IMR-90 (cell line): ENCODE measurements at regions not wholly inside any gene's neighbourhood (a gene's known extent, or its start where the extent isn't known, plus 50 kb on each side); places are given as distances from the start of the nearest gene placed in this dataset.

Source experiments
- ATAC-seq: fragments of 200-7000 bp; cut with Tn5 transposase; 2 replicates; pipeline ENCODE4 v1.9.1; 2020; ENCODE audit warnings: low read depth, mild to moderate bottlenecking, moderate library complexity
- BruUV-seq: library from RNA; stranded (reverse); fragments of 400-500 nt; replicated peaks from 2 replicates; lab custom pipeline; 2021; lab: Mats Ljungman, UMichigan
- CTCF ChIA-PET: fragments of 300-600 bp; formaldehyde crosslinking; extraction: SDS; loops from one replicate; lab custom pipeline; 2021; ENCODE audit warnings: antibody characterized with exemption; lab: Yijun Ruan, JAX
- POLR2A ChIA-PET: fragments of 300-600 bp; sonication (Branson Sonifier 250); formaldehyde crosslinking; loops from one replicate; lab custom pipeline; 2022; ENCODE audit warnings: antibody characterized with exemption; ENCODE audit not compliant: unreplicated experiment; lab: Charles Lee
- DNase-seq: peaks from one replicate; pipeline ENCODE4 v3.0.0; 2013
- H2AFZ ChIP-seq: replicated peaks from 2 replicates; pipeline ENCODE3; 2013; ENCODE audit warnings: low read length, mild to moderate bottlenecking; ENCODE audit not compliant: poor library complexity
- H2AK5ac ChIP-seq: 2 replicates; pipeline ENCODE4 v1.6.1; 2013; ENCODE audit warnings: low read depth, low read length, inconsistent platforms
- H2AK9ac ChIP-seq: replicated peaks from 2 replicates; pipeline ENCODE3; 2013; ENCODE audit warnings: mild to moderate bottlenecking, low read depth, low read length, moderate library complexity; ENCODE audit not compliant: poor library complexity
- H2BK120ac ChIP-seq: 2 replicates; pipeline ENCODE4 v1.6.1; 2013; ENCODE audit warnings: low read depth, low read length, inconsistent platforms
- H2BK15ac ChIP-seq: 3 replicates; pipeline ENCODE4 v1.6.1; 2013; ENCODE audit warnings: low read depth, low read length, inconsistent platforms
- H2BK20ac ChIP-seq: 2 replicates; pipeline ENCODE4 v1.6.1; 2013; ENCODE audit warnings: low read depth, mild to moderate bottlenecking, inconsistent platforms, low read length, moderate library complexity
- H2BK5ac ChIP-seq: 2 replicates; pipeline ENCODE4 v1.6.1; 2013; ENCODE audit warnings: mild to moderate bottlenecking, low read depth, low read length, inconsistent platforms; ENCODE audit not compliant: poor library complexity, severe bottlenecking
- H3K14ac ChIP-seq: replicated peaks from 2 replicates; pipeline ENCODE4 v1.6.1; 2013; ENCODE audit warnings: low read depth, low read length, inconsistent platforms
- H3K18ac ChIP-seq: 2 replicates; pipeline ENCODE4 v1.6.1; 2013; ENCODE audit warnings: low read depth, low read length, control low read depth
- H3K23ac ChIP-seq: 2 replicates; pipeline ENCODE4 v1.6.1; 2013; ENCODE audit warnings: low read depth, low read length, inconsistent platforms
- H3K27ac ChIP-seq: 2 replicates; pipeline ENCODE4 v1.5.1; 2013; ENCODE audit warnings: mild to moderate bottlenecking, control low read depth, low read length; ENCODE audit not compliant: insufficient read depth
- H3K27me3 ChIP-seq: 2 replicates; pipeline ENCODE4 v1.6.1; 2013; ENCODE audit warnings: low read length; ENCODE audit not compliant: control insufficient read depth, insufficient read depth
- H3K36me3 ChIP-seq: 2 replicates; pipeline ENCODE4 v1.6.1; 2013; ENCODE audit warnings: low read length, mixed read lengths; ENCODE audit not compliant: control insufficient read depth, insufficient read depth
- H3K4ac ChIP-seq: 2 replicates; pipeline ENCODE4 v1.6.1; 2013; ENCODE audit warnings: low read depth, low read length, inconsistent platforms
- H3K4me1 ChIP-seq: 2 replicates; pipeline ENCODE4 v1.6.1; 2013; ENCODE audit warnings: low read length, mixed read lengths; ENCODE audit not compliant: control insufficient read depth, insufficient read depth
- H3K4me2 ChIP-seq: 2 replicates; pipeline ENCODE4 v1.6.1; 2013; ENCODE audit warnings: low read depth, mild to moderate bottlenecking, control low read depth, low read length, moderate library complexity
- H3K4me3 ChIP-seq: 2 replicates; pipeline ENCODE4 v1.5.1; 2013; ENCODE audit warnings: low read depth, mild to moderate bottlenecking, control low read depth, low read length, moderate library complexity; ENCODE audit not compliant: insufficient read depth
- H3K56ac ChIP-seq: 2 replicates; pipeline ENCODE4 v1.6.1; 2013; ENCODE audit warnings: low read length, inconsistent platforms; ENCODE audit not compliant: insufficient read depth; ENCODE audit errors: extremely low read depth
- H3K79me1 ChIP-seq, 2 experiments: 2 replicates each; pipeline ENCODE4 v1.6.1; 2013; ENCODE audit warnings: low read length in 2 of 2, inconsistent platforms in 1 of 2, low read depth in 1 of 2
- H3K9ac ChIP-seq: 2 replicates; pipeline ENCODE4 v1.6.1; 2013; ENCODE audit warnings: low read depth, low read length, control low read depth
- H3K9me1 ChIP-seq: 2 replicates; pipeline ENCODE4 v1.6.1; 2013; ENCODE audit warnings: low read length, inconsistent platforms; ENCODE audit not compliant: insufficient read depth
- H3K9me3 ChIP-seq: 2 replicates; pipeline ENCODE4 v1.6.1; 2013; ENCODE audit warnings: low read length; ENCODE audit not compliant: control insufficient read depth, insufficient read depth
- H4K20me1 ChIP-seq: 2 replicates; pipeline ENCODE4 v1.6.1; 2013; ENCODE audit warnings: low read length, inconsistent platforms; ENCODE audit not compliant: insufficient read depth
- H4K5ac ChIP-seq: 2 replicates; pipeline ENCODE4 v1.6.1; 2013; ENCODE audit warnings: mild to moderate bottlenecking, low read depth, low read length, control low read depth
- H4K8ac ChIP-seq, 2 experiments: 2 replicates each; pipeline ENCODE4 v1.6.1; 2013; ENCODE audit warnings: low read depth in 2 of 2, low read length in 2 of 2, control low read depth in 1 of 2, inconsistent platforms in 1 of 2
- H4K91ac ChIP-seq: 2 replicates; pipeline ENCODE4 v1.6.1; 2013; ENCODE audit warnings: low read depth, low read length, inconsistent platforms; ENCODE audit not compliant: insufficient read depth
- BHLHE40 ChIP-seq: fragments of 150-350 bp; IDR thresholded peaks from 2 replicates; pipeline ENCODE4 v1.6.1; 2016; ENCODE audit warnings: mild to moderate bottlenecking, low read depth, low read length
- CEBPB ChIP-seq: IDR thresholded peaks from 2 replicates; pipeline ENCODE4 v1.6.1; 2012; ENCODE audit warnings: low read depth, low read length, improper control_type of control experiment
- CTCF ChIP-seq: conservative IDR thresholded peaks from 2 replicates; pipeline ENCODE4 v1.5.1; 2012; ENCODE audit warnings: mild to moderate bottlenecking, low read depth, low read length, improper control_type of control experiment
- ELK1 ChIP-seq: fragments of 150-350 bp; IDR thresholded peaks from 2 replicates; pipeline ENCODE4 v1.6.1; 2016; ENCODE audit warnings: low read depth, mild to moderate bottlenecking, low read length, moderate library complexity, borderline replicate concordance
- FOS ChIP-seq: fragments of 150-350 bp; IDR thresholded peaks from 2 replicates; pipeline ENCODE4 v1.6.1; 2016; ENCODE audit warnings: low read depth, low read length
- MAZ ChIP-seq: IDR thresholded peaks from 2 replicates; pipeline ENCODE4 v1.6.1; 2012; ENCODE audit warnings: low read depth, mild to moderate bottlenecking, low read length, improper control_type of control experiment, moderate library complexity, borderline replicate concordance
- MXI1 ChIP-seq: IDR thresholded peaks from 2 replicates; pipeline ENCODE4 v1.6.1; 2012; ENCODE audit warnings: low read depth, mild to moderate bottlenecking, low read length, moderate library complexity, borderline replicate concordance
- NFE2L2 ChIP-seq: fragments of 150-350 bp; IDR thresholded peaks from 2 replicates; pipeline ENCODE4 v1.6.1; 2016; ENCODE audit warnings: low read depth, mild to moderate bottlenecking, low read length
- POLR2A ChIP-seq: IDR thresholded peaks from 2 replicates; pipeline ENCODE4 v1.6.1; 2012; ENCODE audit warnings: mild to moderate bottlenecking, low read depth, low read length
- RAD21 ChIP-seq: IDR thresholded peaks from 2 replicates; pipeline ENCODE4 v1.6.1; 2012; ENCODE audit warnings: low read length, improper control_type of control experiment
- RCOR1 ChIP-seq: IDR thresholded peaks from 2 replicates; pipeline ENCODE4 v1.6.1; 2012; ENCODE audit warnings: mild to moderate bottlenecking, low read length, improper control_type of control experiment; ENCODE audit not compliant: insufficient replicate concordance
- USF2 ChIP-seq: fragments of 150-350 bp; IDR thresholded peaks from 2 replicates; pipeline ENCODE4 v1.6.1; 2017; ENCODE audit warnings: mild to moderate bottlenecking, antibody characterized with exemption, low read length, low read depth
- WGBS, 2 experiments: methylation state at CpG; one replicate each; pipeline versions ENCODE4 v1.1.5 to v1.1.7; 2013; ENCODE audit warnings: missing lambda C conversion rate in 2 of 2; ENCODE audit not compliant: insufficient read length in 1 of 2; ENCODE audit errors: extremely low coverage in 2 of 2; 5-methylcytosine and 5-hydroxymethylcytosine counted together
- dilution Hi-C: fragments of 300-500 bp; cut with HindIII; formaldehyde crosslinking; loops from one replicate; pipeline ENCODE4 v1.14.3; 2018; ENCODE audit warnings: low sequenced_read_pairs; ENCODE audit not compliant: unreplicated experiment
- in situ Hi-C: fragments of 300-500 bp; cut with MboI; formaldehyde crosslinking; loops from 3 replicates; pipeline ENCODE4 v1.14.3; 2019; ENCODE audit warnings: low sequenced_read_pairs, inconsistent platforms, mixed read lengths
- intact Hi-C: fragments of 100-400 bp; cut with micrococcal nuclease; formaldehyde crosslinking; loops from 2 replicates; pipeline ENCODE4 v1.10.0; 2022

GRCh38 chr1:98393719-98394118, 267.8 kb upstream of the SNX7 start:
- Histone ChIP-seq H3K9me3 (no peaks in the 10 kb centered on the region), H3K36me3 (no peaks in the 10 kb centered on the region), H4K8ac (no peak overlapping the region), H2BK5ac (no peak overlapping the region), H3K27me3 (no peaks in the 10 kb centered on the region), H3K4me2 (no peak overlapping the region), H3K23ac (no peak overlapping the region), H3K9me1 (no peaks in the 10 kb centered on the region), H3K4me3 (no peak overlapping the region), H2BK20ac (no peak overlapping the region), H3K27ac (no peak overlapping the region), H2BK15ac (no peak overlapping the region; the same call in 2 of the 3 replicates), H4K5ac (no peak overlapping the region), H3K9ac (no peak overlapping the region), H3K4ac (no peak overlapping the region), H4K20me1 (no peaks in the 10 kb centered on the region), H2AFZ (no peak overlapping the region), H3K56ac (no peak overlapping the region), H3K79me1 (no peaks in the 10 kb centered on the region), H2AK5ac (no peak overlapping the region), H3K14ac (no peak overlapping the region), H2AK9ac (no peak overlapping the region), H4K91ac (no peak overlapping the region), H2BK120ac (no peak overlapping the region), H3K4me1 (0 out of 2 replicates have a peak, but pooled peaks cover 3% of the 10 kb centered on the region), H3K18ac (no peak overlapping the region)
- no TSS peak for BruUV-seq
- no CpG with 5 or more reads among the region's 2 CpGs for WGBS, 2 experiments
- DNase-seq: no peak
- CTCF ChIA-PET: no interaction called here
- dilution Hi-C loops (no loop called here), in situ Hi-C loops (no loop called here), intact Hi-C loops (no loop called here)
- ATAC-seq: no peak
- TF ChIP-seq CTCF (no peak), BHLHE40 (no peak), RCOR1 (no peak), CEBPB (no peak), FOS (no peak), MXI1 (no peak), NFE2L2 (no peak), USF2 (no peak), MAZ (no peak), ELK1 (no peak), RAD21 (no peak), POLR2A (no peak)
- POLR2A ChIA-PET: no interaction called here
